Mucosa of descending colon (tissue), 3 donors: ENCODE measurements at regions not wholly inside any gene's neighbourhood (a gene's known extent, or its start where the extent isn't known, plus 50 kb on each side); places are given as distances from the start of the nearest gene placed in this dataset.

ENCODE experiments used
- ATAC-seq: fragments of 200-7000 bp; cut with Tn5 transposase; one replicate; pipeline ENCODE4 v1.9.1; 2020; ENCODE audit warnings: mild to moderate bottlenecking, moderate library complexity
- DNase-seq, 3 donors: peaks; one replicate each; pipeline ENCODE4 v3.0.0-alpha.2; 2020
- H3K36me3 ChIP-seq: fragments of 200-600 bp; one replicate; pipeline ENCODE4 v1.8.0; 2021; ENCODE audit warnings: low read depth, mild to moderate bottlenecking
- H3K4me1 ChIP-seq: fragments of 200-600 bp; one replicate; pipeline ENCODE4 v1.8.0; 2021; ENCODE audit warnings: low read depth, mild to moderate bottlenecking
- H3K4me3 ChIP-seq: fragments of 200-600 bp; one replicate; pipeline ENCODE4 v1.8.0; 2021; ENCODE audit warnings: mild to moderate bottlenecking
- H3K9me3 ChIP-seq: fragments of 200-600 bp; one replicate; pipeline ENCODE4 v1.8.0; 2021; ENCODE audit warnings: mild to moderate bottlenecking
- intact Hi-C, 2 donors: fragments of 100-400 bp; cut with DNase I in 1 of 2; cut with micrococcal nuclease in 1 of 2; formaldehyde crosslinking; loops; one replicate each; pipeline versions ENCODE4 v1.11.0 to v1.11.1; 2022; cut with DNase I, micrococcal nuclease
- TF ChIP-seq, protein P1 (sequence below): fragments of 200-600 bp; IDR thresholded peaks from one replicate; pipeline ENCODE4 v1.8.0; 2022; ENCODE audit warnings: antibody characterized with exemption, mild to moderate bottlenecking
- donor health status: DM: no; HTN: no; CAD: no; lungs with moderate emphysema.
- donor health status: DM: no; HTN: no; CAD: no.
- donor health status: DM: no; HTN: yes; CAD: no.

- Histone ChIP-seq H3K9me3 (peaks cover 61% of the 10 kb centered on the region), H3K4me1 (no peaks in the 10 kb centered on the region), H3K36me3 (no peaks in the 10 kb centered on the region), H3K4me3 (no peak overlapping the region)
- intact Hi-C loops = no loop called here
- TF ChIP-seq, protein P1, sequence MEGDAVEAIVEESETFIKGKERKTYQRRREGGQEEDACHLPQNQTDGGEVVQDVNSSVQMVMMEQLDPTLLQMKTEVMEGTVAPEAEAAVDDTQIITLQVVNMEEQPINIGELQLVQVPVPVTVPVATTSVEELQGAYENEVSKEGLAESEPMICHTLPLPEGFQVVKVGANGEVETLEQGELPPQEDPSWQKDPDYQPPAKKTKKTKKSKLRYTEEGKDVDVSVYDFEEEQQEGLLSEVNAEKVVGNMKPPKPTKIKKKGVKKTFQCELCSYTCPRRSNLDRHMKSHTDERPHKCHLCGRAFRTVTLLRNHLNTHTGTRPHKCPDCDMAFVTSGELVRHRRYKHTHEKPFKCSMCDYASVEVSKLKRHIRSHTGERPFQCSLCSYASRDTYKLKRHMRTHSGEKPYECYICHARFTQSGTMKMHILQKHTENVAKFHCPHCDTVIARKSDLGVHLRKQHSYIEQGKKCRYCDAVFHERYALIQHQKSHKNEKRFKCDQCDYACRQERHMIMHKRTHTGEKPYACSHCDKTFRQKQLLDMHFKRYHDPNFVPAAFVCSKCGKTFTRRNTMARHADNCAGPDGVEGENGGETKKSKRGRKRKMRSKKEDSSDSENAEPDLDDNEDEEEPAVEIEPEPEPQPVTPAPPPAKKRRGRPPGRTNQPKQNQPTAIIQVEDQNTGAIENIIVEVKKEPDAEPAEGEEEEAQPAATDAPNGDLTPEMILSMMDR = no peak
- no peak for ATAC-seq
- no peak for DNase-seq
These were observed 1714.6 kb downstream of the TP53TG3F start for GRCh38 chr16:35174016-35174415.

- TF ChIP-seq, protein P1 = no peak
- DNase-seq (no peak), ATAC-seq (no peak)
- Histone ChIP-seq H3K4me1 (no peaks in the 10 kb centered on the region), H3K4me3 (no peak overlapping the region), H3K9me3 (peaks cover 54% of the 10 kb centered on the region), H3K36me3 (no peaks in the 10 kb centered on the region)
- intact Hi-C loops = no loop called here
These were observed 1717.0 kb downstream of the TP53TG3F start for GRCh38 chr16:35176449-35176848.

GRCh38 chr16:35177851-35178250 is 1718.4 kb downstream of the TP53TG3F start:
- Histone ChIP-seq H3K9me3 (peaks cover 55% of the 10 kb centered on the region), H3K4me1 (no peaks in the 10 kb centered on the region), H3K36me3 (no peaks in the 10 kb centered on the region), H3K4me3 (no peak overlapping the region)
- intact Hi-C loops = no loop called here
- DNase-seq = no peak
- TF ChIP-seq, protein P1 = no peak
- no peak for ATAC-seq

DNA sequence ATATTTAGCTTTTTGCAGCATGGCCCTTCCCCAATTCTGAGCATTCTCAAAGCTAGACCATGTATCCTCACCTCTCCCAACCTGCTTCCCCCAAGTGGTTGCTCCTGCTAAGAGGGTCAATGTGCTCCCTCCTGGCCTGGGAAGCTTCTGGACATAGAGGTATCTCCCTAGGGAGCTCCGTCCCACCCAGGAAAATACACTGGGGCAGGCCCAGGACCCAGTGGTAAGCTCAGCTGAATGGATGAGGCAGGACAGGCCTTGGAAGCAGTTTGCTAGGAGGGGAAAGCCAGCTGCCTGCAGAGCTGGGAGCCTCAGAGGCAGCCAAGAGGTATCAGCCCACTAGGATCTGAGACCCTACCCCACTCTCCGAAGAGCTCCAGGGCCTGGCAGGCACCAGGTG is 1721.6 kb downstream of the TP53TG3F start:
- H3K4me3 ChIP-seq = no peak overlapping the region
- TF ChIP-seq, protein P1 = no peak
- DNase-seq (no peak), ATAC-seq (no peak)
- peaks cover 55% of the 10 kb centered on the region for H3K9me3 ChIP-seq
- no peaks in the 10 kb centered on the region for H3K4me1 ChIP-seq
- intact Hi-C loops = no loop called here
- H3K36me3 ChIP-seq = no peaks in the 10 kb centered on the region

DNA sequence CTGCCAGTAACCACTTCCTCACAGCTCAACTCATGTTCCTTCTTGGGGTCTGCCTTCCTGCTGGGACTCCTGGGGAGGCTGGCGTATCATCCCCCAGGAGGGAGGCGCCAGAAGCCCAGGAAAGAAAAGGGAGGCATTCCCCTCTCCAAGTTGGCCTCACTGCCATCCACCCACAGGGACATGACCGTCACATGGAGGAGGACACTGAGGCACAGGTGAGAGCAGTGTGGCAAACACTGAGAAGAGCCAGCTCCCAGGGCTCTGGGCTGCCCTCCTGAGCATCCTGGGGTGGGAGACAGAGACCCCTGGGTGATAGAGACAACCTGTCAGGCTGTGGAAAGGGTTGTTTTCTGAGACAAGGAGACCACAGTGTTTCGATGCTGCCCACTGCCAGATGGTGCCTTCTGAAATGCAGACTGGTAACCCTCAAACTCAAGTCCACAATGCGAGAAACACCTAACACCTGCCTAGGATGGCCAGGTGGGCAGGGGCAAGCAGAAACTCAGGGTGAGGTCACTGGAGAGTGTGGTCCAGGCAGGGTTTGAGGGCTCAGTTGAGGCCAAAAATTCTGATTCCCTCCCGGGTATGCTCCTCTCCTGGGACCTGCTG is 1722.1 kb downstream of the TP53TG3F start:
- no peak for ATAC-seq
- TF ChIP-seq, protein P1 = no peak
- intact Hi-C loops = no loop called here

More for the DNA sequence above, 1722.1 kb downstream of the TP53TG3F start:
- no peak for DNase-seq
- Histone ChIP-seq H3K9me3 (peaks cover 52% of the 10 kb centered on the region), H3K4me1 (no peaks in the 10 kb centered on the region), H3K36me3 (no peaks in the 10 kb centered on the region), H3K4me3 (no peak overlapping the region)
